ENCODE measurements at regions not wholly inside any gene's neighbourhood (a gene's known extent, or its start where the extent isn't known, plus 50 kb on each side); places are given as distances from the start of the nearest gene placed in this dataset.

DNA sequence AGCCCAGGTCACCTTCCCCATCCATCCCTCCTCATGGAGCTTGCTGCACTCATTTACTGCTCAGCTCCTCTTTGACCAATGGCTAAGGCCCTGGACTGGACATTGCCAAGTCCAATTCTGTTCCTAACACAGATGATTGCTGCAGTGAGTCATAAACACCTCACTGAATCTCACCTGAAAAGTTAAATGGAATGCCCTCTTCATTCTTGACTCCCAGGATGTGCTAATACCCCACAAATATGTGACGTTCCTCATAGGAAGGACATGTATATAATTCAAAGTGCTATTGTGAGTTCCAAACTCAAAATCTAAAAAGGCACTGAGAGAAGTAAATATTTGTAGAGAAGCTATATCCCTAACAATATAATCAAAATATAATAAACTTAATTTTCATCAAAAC lies 73.5 kb upstream of the DLX6 start:
- DNase-seq, result no peak

DNA sequence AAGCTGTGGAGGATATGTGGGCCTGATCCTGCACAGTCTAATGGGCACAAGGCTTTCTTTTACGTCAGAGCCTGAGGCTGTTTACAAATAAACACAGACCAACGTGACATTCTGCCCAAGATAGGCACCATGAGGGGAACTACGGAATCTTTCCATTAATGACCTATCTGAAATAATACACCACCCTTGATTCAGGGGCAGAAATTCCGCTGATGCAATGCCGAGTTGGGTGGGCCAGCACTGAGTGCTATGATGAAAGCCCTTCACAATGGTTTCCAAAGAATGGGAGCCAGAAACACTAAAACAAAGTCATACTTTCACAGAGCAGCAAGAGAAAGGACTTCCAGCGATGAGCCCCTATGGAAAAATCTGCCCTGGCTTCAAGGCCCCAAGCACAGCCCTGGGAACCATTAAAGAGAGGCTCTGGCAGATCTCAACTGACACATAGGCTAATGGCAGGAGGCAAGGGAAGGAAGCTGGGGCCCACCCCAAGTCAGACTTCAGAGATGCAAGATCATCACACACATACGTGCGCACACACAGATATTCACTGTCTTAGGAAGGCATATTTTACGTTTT lies 72.2 kb upstream of the DLX6 start:
- no peak for DNase-seq

DNA sequence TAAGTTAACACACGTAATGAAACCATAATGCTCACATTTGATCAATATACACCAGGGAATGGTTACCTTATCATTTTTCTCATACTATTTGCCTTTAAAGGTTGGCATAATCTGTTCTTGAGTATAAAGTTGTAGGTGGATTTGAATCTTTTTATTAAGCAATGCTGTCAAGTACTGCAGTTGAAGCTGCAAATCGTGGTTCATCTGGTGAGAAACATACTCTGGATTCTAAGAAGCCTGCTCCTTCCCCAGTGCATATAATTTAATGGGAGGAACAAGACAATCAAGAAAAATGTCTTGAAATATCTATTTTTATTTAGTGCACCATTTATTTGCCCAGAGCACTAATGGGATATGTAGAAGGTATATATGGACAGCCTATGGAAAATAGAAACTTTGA lies 68.7 kb upstream of the DLX6 start:
- no peak for DNase-seq

DNA sequence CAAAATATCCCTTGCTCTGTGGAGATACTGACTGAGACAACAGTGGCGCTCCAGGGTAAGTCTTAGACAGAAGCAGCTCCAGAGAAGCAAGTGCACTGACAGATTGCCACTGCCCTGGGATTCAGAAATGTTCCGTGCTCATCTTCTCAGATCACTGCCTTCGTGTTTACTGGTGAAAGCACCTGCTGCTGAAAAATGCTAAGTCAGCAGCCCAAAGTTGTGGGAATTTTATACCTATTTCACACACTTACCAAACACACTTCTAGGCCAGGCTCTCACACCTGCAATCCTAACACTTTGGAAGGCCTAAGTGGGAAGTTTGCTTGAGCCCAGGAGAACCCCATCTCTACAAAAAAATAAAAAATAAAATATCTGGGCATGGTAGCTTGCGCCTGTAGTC lies 63.2 kb upstream of the DLX6 start:
- no peak for DNase-seq

DNA sequence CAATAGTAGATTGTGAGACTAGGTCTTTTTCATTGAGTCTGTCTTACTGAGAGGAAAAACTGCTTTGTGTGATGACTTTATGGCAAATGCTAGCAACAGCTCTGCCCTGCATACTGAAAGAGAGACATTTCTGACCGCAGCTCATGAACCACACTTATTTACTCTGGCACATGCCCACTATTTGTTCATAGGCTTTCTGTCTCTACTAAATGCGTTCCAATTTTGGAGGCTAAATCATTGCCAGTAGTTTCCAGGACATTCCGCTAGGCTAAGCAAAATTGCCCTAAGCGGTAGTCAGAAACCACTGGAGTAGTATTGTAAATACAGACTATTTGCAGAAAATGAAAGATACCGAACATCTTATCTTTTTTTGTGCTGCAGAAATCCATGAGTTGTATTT lies 55.6 kb upstream of the DLX6 start:
- no peak for DNase-seq

DNA sequence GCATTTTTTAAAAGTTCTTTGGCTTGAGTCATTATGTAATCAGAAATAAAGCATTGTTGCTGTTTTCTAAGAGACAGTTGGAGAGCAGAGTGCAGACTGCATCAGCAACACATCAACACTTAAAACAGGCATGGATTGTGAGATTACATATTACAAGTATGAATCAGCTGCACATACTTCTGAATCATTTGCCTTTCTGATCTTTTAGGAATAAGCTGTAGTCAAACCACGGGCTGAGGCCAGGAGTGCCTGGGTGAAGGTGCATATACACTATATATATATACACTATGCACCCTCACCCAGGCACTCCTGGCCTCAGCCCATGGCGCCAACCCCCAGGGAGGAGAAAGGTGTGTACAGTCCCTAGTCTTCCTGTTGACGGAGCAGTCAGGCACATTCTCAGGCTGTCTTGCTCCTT lies 52.4 kb upstream of the DLX6 start:
- DNase-seq, result no peak

DNA sequence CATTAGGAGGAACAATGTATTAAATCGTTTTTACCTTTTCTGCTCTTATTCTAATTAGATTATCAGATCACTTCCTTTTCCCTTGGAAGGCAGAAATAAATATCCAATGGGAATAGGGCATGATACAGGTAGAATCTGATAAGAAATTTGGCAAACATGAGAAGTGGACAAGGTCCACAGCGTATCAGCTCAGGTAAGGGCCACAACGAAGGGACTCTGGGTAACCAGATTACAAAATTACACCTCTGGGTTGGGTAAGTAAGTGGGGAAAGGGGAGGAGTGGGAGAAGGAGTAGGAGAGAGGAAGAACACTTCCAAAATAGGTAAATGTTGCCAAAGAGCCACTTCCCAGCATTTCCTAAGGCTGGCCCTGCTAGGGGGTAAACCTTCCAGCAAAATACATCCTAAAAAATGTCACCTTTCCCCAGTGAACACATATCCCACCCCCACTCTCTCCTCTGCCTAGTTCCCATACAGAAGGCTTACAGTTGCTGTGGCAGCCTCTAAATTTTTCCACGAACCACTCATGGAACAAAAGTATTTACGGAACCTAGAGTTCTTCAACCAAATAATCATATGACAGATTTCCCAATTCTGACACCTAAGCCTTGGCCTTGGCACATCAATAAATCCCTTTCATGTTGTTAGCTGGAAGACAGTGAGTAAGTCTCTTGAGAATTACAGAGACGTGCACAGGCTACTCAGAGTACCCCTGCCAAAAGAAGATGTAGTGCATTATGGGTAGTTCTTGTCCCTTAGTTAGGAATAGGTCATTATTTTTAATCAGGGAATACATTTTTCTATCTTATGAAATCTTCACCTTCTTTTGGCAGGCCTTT lies 51.5 kb upstream of the DLX6 start:
- no peak for DNase-seq
